Endothelial cell of umbilical vein (primary cell): ENCODE measurements at regions not wholly inside any gene's neighbourhood (a gene's known extent, or its start where the extent isn't known, plus 50 kb on each side); places are given as distances from the start of the nearest gene placed in this dataset.

Experiments
- BruUV-seq: library from RNA; stranded (reverse); fragments of 400-500 nt; replicated peaks from 2 replicates; lab custom pipeline; 2021; lab: Mats Ljungman, UMichigan
- CTCF ChIA-PET: fragments of 300-600, 350-600 bp; sonication (Branson Sonifier 250); formaldehyde crosslinking; loops from one replicate; lab custom pipeline; 2021; ENCODE audit warnings: antibody characterized with exemption, inconsistent platforms; lab: Charles Lee
- POLR2A ChIA-PET: fragments of 300-600, 350-600 bp; sonication (Branson Sonifier 250); formaldehyde crosslinking; loops from one replicate; lab custom pipeline; 2021; ENCODE audit warnings: antibody characterized with exemption, inconsistent platforms; lab: Charles Lee
- DNase-seq: peaks from one replicate; pipeline ENCODE4 v3.0.0-alpha.2; 2011; ENCODE audit warnings: low read depth, low spot score
- FAIRE-seq: peaks from 2 replicates; lab custom pipeline; 2011; peaks lifted over from hg19 to GRCh38; lab: Jason Lieb, UNC
- H2AFZ ChIP-seq: 2 replicates; pipeline ENCODE4 v1.6.0; 2012; ENCODE audit warnings: low read depth, low read length, control low read depth, inconsistent platforms
- H3K27ac ChIP-seq: 2 replicates; pipeline ENCODE4 v1.5.1; 2011; ENCODE audit warnings: low read depth, mild to moderate bottlenecking, control low read depth, low read length, moderate library complexity; ENCODE audit not compliant: insufficient read depth
- H3K27me3 ChIP-seq, 2 experiments: 2 replicates each; pipeline versions ENCODE4 v1.6.0 to v1.6.1; 2011; ENCODE audit warnings: low read length in 2 of 2, mixed read lengths in 1 of 2; ENCODE audit not compliant: control insufficient read depth in 2 of 2, insufficient read depth in 2 of 2
- H3K36me3 ChIP-seq, 2 experiments: 2 replicates in 1 of 2; 3 replicates in 1 of 2; pipeline ENCODE4 v1.5.1; 2011; ENCODE audit warnings: low read length in 2 of 2, mild to moderate bottlenecking in 1 of 2, moderate library complexity in 1 of 2; ENCODE audit not compliant: control insufficient read depth in 2 of 2, insufficient read depth in 2 of 2; ENCODE audit errors: extremely low read depth in 1 of 2
- H3K4me1 ChIP-seq: 3 replicates; pipeline ENCODE4 v1.5.1; 2011; ENCODE audit warnings: mild to moderate bottlenecking, low read length; ENCODE audit not compliant: control insufficient read depth, insufficient read depth; ENCODE audit errors: extremely low read depth
- H3K4me2 ChIP-seq: 2 replicates; pipeline ENCODE4 v1.6.1; 2011; ENCODE audit warnings: low read length, control low read depth, mixed read lengths; ENCODE audit not compliant: insufficient read depth
- H3K4me3 ChIP-seq, 3 experiments: fragments of 200-600 bp in 1 of 3; sonication (generic), shearing (Covaris generic) in 1 of 3; replicated peaks in 1 of 3; 2 replicates each; pipeline ENCODE4 v1.5.1; 2011 to 2016; ENCODE audit warnings: control low read depth in 3 of 3, low read length in 3 of 3, mild to moderate bottlenecking in 2 of 3, inconsistent platforms in 1 of 3, low read depth in 1 of 3, moderate library complexity in 1 of 3; ENCODE audit not compliant: insufficient read depth in 1 of 3
- H3K79me2 ChIP-seq: 2 replicates; pipeline ENCODE4 v1.6.0; 2012; ENCODE audit warnings: low read length, inconsistent platforms; ENCODE audit not compliant: control insufficient read depth, insufficient read depth
- H3K9ac ChIP-seq: replicated peaks from 2 replicates; pipeline ENCODE3; 2011; ENCODE audit warnings: low read length, control low read depth; ENCODE audit not compliant: insufficient read depth; ENCODE audit errors: extremely low read depth
- H3K9me1 ChIP-seq: replicated peaks from 3 replicates; pipeline ENCODE4 v1.6.0; 2011; ENCODE audit warnings: mild to moderate bottlenecking, low read length; ENCODE audit not compliant: control insufficient read depth, insufficient read depth; ENCODE audit errors: extremely low read depth
- H3K9me3 ChIP-seq: replicated peaks from 2 replicates; pipeline ENCODE4 v1.5.1; 2012; ENCODE audit warnings: low read length, inconsistent platforms; ENCODE audit not compliant: control insufficient read depth, insufficient read depth
- H4K20me1 ChIP-seq: replicated peaks from 2 replicates; pipeline ENCODE3; 2011; ENCODE audit warnings: mild to moderate bottlenecking, low read length; ENCODE audit not compliant: control insufficient read depth, insufficient read depth; ENCODE audit errors: extremely low read depth
- CTCF ChIP-seq, 2 donors: IDR thresholded peaks; 1 replicate in 1 of 2; 2 replicates in 1 of 2; pipeline ENCODE4 v1.5.1; 2011; ENCODE audit warnings: low read length in 2 of 2, mild to moderate bottlenecking in 2 of 2, moderate library complexity in 2 of 2, control low read depth in 1 of 2, inconsistent platforms in 1 of 2, low read depth in 1 of 2; ENCODE audit not compliant: insufficient read depth in 1 of 2; ENCODE audit errors: extremely low read depth in 1 of 2
- EZH2 ChIP-seq: IDR thresholded peaks from 2 replicates; pipeline ENCODE4 v1.6.1; 2012; ENCODE audit warnings: borderline replicate concordance, low read depth, mild to moderate bottlenecking, moderate library complexity, low read length, inconsistent platforms; ENCODE audit not compliant: severe bottlenecking
- FOS ChIP-seq: IDR thresholded peaks from 2 replicates; pipeline ENCODE4 v1.6.1; 2011; ENCODE audit warnings: mild to moderate bottlenecking, low read length, moderate library complexity, borderline replicate concordance; ENCODE audit not compliant: insufficient read depth
- GATA2 ChIP-seq: IDR thresholded peaks from 2 replicates; pipeline ENCODE4 v1.7.0; 2011; ENCODE audit warnings: low read depth, mild to moderate bottlenecking, moderate library complexity, mixed read lengths, low read length; ENCODE audit not compliant: insufficient read length, insufficient read depth
- JUN ChIP-seq: IDR thresholded peaks from 2 replicates; pipeline ENCODE4 v1.6.1; 2011; ENCODE audit warnings: borderline replicate concordance, low read depth; ENCODE audit not compliant: insufficient read length, insufficient read depth
- MYC ChIP-seq: IDR thresholded peaks from one replicate; pipeline ENCODE4 v1.6.1; 2011; ENCODE audit warnings: mild to moderate bottlenecking, low read depth, low read length
- POLR2A ChIP-seq: IDR thresholded peaks from 2 replicates; pipeline ENCODE4 v1.6.1; 2012; ENCODE audit warnings: low read depth, mild to moderate bottlenecking, control low read depth, low read length
- POLR2AphosphoS5 ChIP-seq: IDR thresholded peaks from 2 replicates; pipeline ENCODE4 v1.6.1; 2012; ENCODE audit warnings: low read depth, mild to moderate bottlenecking, control low read depth, low read length, moderate library complexity; ENCODE audit not compliant: insufficient read depth
- dilution Hi-C: fragments of 300-500 bp; cut with MboI; formaldehyde crosslinking; loops from one replicate; pipeline ENCODE4 v1.15.0; 2019; ENCODE audit warnings: low sequenced_read_pairs; ENCODE audit not compliant: extremely low pct_ligation_motif_present
- intact Hi-C: fragments of 100-400 bp; cut with micrococcal nuclease; formaldehyde crosslinking; loops from one replicate; pipeline ENCODE4 v1.10.0; 2022
- TF ChIP-seq, protein P1 (sequence below): IDR thresholded peaks from 2 replicates; pipeline ENCODE4 v1.6.1; 2011; ENCODE audit not compliant: insufficient read depth, insufficient read length

DNA sequence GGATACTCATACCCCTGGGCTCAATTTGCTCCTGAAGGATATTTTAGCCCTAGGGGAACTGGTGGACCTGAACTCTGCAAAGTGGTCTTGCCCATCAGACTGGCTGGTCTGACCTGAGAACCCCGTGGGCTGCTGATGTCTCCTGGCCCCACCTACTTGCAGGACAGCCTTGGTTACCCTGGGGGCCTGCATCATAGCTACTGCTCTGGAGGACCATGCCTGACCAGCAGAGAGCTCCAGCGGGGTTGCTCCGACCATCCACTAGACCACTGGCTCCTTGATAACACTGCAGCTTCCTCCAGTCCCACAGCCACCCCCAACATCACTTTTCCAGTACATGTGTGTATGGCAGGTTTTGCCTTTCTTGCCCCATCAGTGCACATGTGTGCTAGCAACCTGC is 331.6 kb upstream of the BRINP3 start:
- Histone ChIP-seq H4K20me1 (no peaks in the 10 kb centered on the region), H3K9me1 (no peaks in the 10 kb centered on the region), H3K36me3 (no peaks in the 10 kb centered on the region), H3K27me3 (no peaks in the 10 kb centered on the region), H3K9me3 (no peaks in the 10 kb centered on the region), H3K4me2 (no peak overlapping the region), H3K27ac (no peak overlapping the region), H3K4me3 (no peak overlapping the region), H3K4me1 (no peaks in the 10 kb centered on the region), H2AFZ (no peak overlapping the region), H3K79me2 (no peaks in the 10 kb centered on the region), H3K9ac (no peak overlapping the region)
- dilution Hi-C loops (no loop called here), intact Hi-C loops (no loop called here)
- FAIRE-seq (no peak), DNase-seq (no peak)
- no TSS peak for BruUV-seq
- ChIA-PET CTCF (no interaction called here), POLR2A (no interaction called here)
- TF ChIP-seq FOS (no peak), MYC (no peak), EZH2 (no peak), CTCF (IDR thresholded peaks at IDR 0.05; ENCODE audit: extremely low read depth in 1 of 2, insufficient read depth in 1 of 2, low read depth in 1 of 2, low read length in 2 of 2) (no peak), POLR2AphosphoS5 (no peak)
- TF ChIP-seq, protein P1, sequence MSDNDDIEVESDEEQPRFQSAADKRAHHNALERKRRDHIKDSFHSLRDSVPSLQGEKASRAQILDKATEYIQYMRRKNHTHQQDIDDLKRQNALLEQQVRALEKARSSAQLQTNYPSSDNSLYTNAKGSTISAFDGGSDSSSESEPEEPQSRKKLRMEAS, result no peak

GRCh38 chr1:190812996-190813395 is 335.3 kb upstream of the BRINP3 start:
- no peak overlapping the region for H3K9ac ChIP-seq
- DNase-seq, result no peak
- intact Hi-C loops, result no loop called here
- ChIA-PET CTCF (no interaction called here), POLR2A (no interaction called here)
- H3K9me3 ChIP-seq, result no peaks in the 10 kb centered on the region
- H3K9me1 ChIP-seq, result no peaks in the 10 kb centered on the region
- no peaks in the 10 kb centered on the region for H3K79me2 ChIP-seq
- no peak for FAIRE-seq
- no peaks in the 10 kb centered on the region for H4K20me1 ChIP-seq
- H3K4me2 ChIP-seq, result no peak overlapping the region
- no TSS peak for BruUV-seq
- dilution Hi-C loops, result no loop called here
- no peaks in the 10 kb centered on the region for H3K36me3 ChIP-seq
- TF ChIP-seq, protein P1, result no peak
- TF ChIP-seq GATA2, result no peak
- TF ChIP-seq MYC, result no peak
- no peak for TF ChIP-seq POLR2A
- TF ChIP-seq EZH2, result no peak
- TF ChIP-seq POLR2AphosphoS5, result no peak
- TF ChIP-seq FOS, result no peak
- TF ChIP-seq JUN, result no peak
- no peak for TF ChIP-seq CTCF (IDR thresholded peaks at IDR 0.05; ENCODE audit: extremely low read depth in 1 of 2, insufficient read depth in 1 of 2, low read depth in 1 of 2, low read length in 2 of 2)
- H3K4me3 ChIP-seq, result no peak overlapping the region
- no peaks in the 10 kb centered on the region for H3K4me1 ChIP-seq
- no peak overlapping the region for H3K27ac ChIP-seq
- no peak overlapping the region for H2AFZ ChIP-seq
- H3K27me3 ChIP-seq, result no peaks in the 10 kb centered on the region
